WTC11 (cell line): ENCODE measurements at regions not wholly inside any gene's neighbourhood (a gene's known extent, or its start where the extent isn't known, plus 50 kb on each side); places are given as distances from the start of the nearest gene placed in this dataset.

ENCODE experiments used
- CTCF ChIP-seq: fragments of 200-600 bp; IDR thresholded peaks from 2 replicates; pipeline ENCODE4 v1.8.0; 2022; ENCODE audit warnings: antibody characterized with exemption
- FOXP1 ChIP-seq: sonication (generic); formaldehyde crosslinking; IDR thresholded peaks from 2 replicates; pipeline ENCODE4 v1.8.0; 2022; ENCODE audit warnings: missing genetic modification reagents, mild to moderate bottlenecking, moderate library complexity, borderline replicate concordance
- GABPB1 ChIP-seq: sonication (generic); formaldehyde crosslinking; IDR thresholded peaks from 2 replicates; pipeline ENCODE4 v1.8.1; 2023; ENCODE audit warnings: mild to moderate bottlenecking, missing genetic modification reagents
- ZNF232 ChIP-seq: sonication (generic); formaldehyde crosslinking; IDR thresholded peaks from 2 replicates; pipeline ENCODE4 v1.8.0; 2022; ENCODE audit warnings: mild to moderate bottlenecking, missing genetic modification reagents

- no peak for TF ChIP-seq FOXP1 (CRISPR knock-in tag)
- no peak for TF ChIP-seq CTCF
- no peak for TF ChIP-seq ZNF232 (CRISPR knock-in tag)
- no peak for TF ChIP-seq GABPB1
These were observed 206.3 kb upstream of the SPHKAP start for GRCh38 chr2:228387776-228388175.
